HG03095 (cell line): ENCODE measurements at regions not wholly inside any gene's neighbourhood (a gene's known extent, or its start where the extent isn't known, plus 50 kb on each side); places are given as distances from the start of the nearest gene placed in this dataset.

Experiments
- ATAC-seq: cut with Tn5 transposase; IDR thresholded peaks from one replicate; pipeline ENCODE4 v1.9.1; 2021; ENCODE audit warnings: moderate library complexity; ENCODE audit not compliant: unreplicated experiment

DNA sequence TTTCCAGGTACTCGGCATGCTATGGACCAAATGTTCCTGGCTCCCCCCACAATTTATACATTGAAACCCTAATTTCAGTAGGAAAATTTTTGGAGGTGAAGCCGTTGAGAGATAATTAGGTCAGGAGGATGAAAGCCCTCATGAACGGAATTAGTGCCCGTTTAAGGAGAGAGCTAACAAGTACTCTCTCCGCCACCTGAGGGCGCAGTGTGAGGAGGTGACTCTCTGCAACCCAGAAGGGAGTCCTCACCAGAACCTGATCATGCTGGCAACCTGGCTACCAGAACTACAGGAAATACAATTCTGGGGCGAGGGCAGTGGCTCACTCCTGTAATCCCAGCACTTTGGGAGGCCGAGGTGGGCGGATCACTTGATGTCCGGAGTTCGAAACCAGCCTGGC is 397.8 kb downstream of the SLITRK5 start:
- ATAC-seq: no peak

DNA sequence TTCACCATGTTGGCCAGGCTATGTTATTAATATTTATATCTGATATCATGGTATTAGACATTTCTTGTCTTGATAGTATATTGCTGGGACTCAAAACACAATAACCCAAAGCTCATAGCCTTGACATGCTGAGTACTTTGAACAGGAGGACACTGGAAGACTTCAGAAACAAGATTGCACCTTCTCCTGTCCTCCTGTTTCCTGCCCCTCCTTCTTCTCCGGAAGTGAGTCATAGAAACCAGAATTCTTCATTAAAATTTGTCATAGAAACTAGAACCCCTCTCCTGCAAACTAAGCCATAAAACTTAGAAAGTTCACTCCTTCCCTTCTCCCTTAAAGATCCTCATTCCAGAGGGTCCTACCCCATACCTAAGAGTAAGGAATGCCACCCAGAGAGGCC is 400.2 kb downstream of the SLITRK5 start:
- no peak for ATAC-seq

DNA sequence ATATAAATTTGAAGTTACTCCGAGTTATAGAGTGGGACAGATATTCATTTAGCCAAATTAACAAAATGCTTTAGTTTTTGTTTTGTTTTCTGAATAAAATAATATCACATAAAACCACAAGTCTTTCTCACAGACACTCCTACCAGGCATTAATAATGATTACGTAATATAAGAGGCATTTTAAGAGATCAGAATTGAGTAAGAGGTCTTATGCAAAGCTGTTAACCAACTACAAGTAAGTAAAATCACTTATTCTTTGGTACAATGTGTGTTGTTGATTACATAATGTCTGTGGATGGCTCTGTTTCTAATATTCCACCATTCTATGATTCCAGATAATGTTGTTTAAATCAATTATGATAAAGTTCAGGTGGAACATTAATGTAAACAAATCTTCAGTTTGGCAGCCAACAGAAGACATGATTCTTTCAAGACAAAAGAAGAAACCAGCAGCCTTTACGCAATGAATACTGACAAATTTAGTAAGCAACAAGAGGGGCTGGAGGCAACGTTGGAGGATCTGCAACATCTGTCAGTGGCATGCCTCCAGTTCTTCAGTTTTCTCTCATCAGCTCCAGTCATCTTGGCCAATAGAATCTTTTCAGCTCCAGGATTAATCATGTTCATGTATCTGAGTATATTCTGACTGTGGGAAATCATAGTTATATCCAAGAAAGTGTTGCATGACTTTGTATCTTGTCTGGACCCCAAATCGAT is 403.8 kb downstream of the SLITRK5 start:
- ATAC-seq: no peak

DNA sequence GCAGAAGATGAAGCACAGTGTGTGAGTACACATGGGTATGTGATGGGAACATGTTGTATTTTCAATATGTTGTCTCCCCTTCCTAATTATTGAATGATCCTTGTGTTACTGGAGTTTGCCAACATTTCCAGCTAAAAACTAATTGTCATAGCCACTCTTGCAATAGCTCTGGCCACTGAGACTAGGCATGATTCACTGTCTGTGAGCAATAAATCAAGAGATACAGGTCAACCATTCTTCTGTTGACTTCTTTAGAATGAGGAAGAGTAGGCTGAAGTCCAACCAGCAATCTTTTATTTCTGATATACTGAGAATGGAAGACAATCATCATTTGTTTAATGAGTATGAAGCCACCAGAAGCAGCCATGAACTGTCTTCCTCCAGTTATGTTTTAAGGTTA is 413.9 kb downstream of the SLITRK5 start:
- no peak for ATAC-seq

DNA sequence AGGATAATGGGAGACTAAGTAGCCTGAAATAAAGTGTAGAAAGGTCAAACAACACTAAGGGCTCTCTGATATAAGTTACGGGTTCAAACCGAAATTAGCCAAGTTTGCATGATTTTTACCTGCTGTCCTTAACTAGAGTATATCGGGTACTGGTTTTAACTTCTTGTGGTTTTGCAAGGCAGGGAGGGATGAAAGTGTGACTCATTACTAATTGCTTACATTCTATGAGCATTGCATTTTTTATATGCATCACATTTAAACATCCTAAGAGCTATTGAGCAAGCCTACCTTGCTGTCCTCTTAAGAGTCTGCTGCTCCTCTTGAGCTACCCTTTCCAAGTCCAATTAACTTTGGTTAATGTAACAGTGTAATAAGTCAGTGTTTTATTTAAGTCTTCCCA is 415.4 kb downstream of the SLITRK5 start:
- no peak for ATAC-seq

DNA sequence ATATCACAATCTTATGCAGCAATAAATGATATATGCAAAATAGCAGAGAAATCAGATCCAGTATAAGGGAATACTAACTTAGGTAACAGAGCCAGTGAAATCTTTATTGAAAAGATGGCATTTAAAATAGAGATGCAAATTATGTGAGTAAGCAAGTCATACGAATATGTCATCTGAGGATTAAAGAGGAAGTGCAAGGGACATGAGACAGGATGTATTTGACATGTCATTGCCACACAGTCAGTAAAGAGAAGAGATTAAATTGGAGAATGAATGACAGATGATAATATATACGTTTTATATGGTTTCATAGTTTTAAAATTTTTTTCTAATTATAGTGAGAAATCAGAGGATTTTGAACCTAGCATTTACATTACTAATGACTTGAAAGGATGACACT is 426.4 kb downstream of the SLITRK5 start:
- ATAC-seq: no peak

DNA sequence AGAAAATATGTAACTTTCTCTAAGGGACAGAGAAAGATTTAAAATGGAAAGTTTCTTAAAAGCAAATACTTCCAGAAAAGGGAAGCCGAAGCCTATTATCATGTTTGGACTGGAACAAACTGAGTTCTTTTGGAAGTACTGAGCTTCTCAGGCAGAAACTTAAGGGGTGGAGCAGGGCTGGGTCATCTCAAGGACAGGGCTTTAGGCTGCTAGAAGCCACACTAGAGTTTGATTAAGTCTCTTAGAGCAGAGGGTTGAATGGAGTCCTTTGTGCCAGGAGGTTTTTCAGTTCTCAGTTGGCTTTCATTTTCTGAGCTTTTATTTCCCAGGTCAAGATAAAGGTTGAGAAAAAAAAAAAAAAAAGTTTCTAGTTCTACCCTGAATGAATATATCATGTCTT is 432.7 kb downstream of the SLITRK5 start:
- ATAC-seq: no peak

DNA sequence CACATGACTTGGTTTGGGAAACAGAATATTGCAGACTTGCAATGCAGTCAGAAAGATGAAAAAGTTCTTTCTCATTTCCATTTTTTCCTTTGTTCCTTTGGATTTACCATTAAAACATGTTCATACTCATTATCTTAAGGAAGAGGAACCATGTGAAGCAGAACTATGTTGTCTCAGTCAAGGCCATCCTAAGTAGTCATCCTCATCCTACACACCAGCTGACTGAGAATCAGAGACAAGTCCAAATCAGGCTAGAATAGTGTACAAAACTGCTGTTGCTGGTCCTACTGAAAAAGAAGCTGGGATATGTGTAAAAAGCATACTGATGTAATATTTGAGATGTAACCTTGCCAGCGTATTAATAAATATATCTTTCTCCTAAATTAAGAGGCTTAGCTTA is 433.4 kb downstream of the SLITRK5 start:
- ATAC-seq: no peak

DNA sequence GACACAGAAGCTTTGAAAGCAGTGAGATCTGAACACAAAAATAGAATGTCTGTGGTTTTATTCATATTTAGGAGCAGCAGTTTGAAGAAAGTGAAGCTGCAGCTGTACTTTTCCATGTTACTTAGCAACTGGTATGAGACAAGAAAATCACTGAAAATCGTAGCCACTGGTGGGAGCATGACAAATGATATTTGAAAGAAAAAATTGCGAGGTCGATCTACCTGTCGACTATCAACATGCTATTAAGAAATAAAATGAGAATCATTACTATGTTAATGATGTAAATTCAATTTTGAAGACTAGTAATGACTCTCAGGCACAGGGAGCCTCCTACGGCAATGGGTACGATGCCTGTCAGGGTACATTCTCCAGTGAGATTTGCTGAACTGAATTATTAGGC is 436.4 kb downstream of the SLITRK5 start:
- no peak for ATAC-seq

DNA sequence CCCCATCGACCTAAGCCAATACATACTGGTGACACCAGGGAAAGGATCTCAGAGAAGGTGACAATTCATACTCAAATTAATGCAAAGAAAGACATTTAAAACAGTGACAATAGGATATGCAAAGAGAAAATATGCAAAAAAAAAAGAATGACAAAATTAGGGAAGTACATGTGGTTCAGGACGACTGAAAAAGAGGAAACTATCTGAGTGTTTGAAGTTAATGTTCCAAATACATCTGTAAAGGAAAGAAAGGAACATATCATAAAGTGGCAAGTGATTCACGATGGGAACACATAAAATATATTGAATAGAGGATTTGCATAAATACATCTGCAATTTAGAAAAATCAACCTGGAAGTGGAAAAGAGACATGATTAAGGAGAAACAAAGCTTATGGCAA is 441.4 kb downstream of the SLITRK5 start:
- no peak for ATAC-seq

DNA sequence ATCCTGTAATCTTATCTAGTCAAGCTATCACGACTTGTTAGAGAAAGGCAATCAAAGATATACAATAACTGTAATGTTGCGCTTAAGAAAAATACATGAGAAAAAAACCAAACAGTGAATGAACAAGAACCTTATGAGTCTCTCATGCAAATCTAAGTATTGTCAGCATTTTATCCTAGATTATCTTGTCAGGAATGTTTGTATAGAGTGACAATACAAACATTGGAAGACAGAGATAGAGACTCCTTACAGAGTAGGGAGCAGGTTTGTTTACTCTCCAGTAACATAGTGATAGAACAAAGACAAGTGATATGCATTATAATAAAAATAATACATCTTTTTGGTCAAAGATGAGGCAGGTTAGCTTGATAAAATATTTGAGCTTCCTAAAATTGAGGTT is 444.8 kb downstream of the SLITRK5 start:
- no peak for ATAC-seq

DNA sequence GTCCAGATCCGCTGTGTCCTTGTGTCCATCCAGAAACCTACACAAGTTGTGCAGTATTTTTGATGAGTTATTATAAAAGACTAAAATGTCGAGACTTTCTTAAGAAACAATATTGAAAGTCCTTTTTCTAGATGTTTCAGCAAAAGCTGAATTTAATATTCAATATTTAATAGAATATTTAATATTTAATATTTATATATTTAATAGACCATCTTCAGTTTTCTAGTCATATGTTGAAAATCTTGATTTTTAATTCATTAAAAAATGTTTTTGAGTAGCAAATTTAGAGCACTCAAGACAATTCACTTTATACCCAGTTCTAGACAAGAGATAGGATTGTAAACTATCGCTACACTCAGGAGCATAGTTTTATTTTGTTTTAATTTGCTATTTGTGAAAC is 447.8 kb downstream of the SLITRK5 start:
- no peak for ATAC-seq

DNA sequence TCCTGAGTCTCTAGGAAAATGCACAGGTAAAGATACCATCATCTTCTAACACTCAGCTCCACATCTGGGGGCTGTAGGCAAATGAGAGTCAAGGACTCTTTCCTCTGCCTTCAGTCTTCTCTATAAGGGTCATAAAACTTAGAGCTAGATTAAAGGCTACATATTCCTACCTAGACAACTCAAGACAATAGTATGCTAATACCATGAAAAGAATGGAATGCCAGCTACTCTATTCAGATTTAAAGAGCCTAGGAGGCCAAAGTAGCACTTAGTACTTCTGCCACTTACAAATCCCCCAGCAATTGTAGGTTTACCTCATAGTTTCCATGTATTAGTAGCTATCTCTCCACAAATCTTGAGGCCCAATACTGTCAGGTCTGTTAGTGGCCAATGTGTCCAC is 453.0 kb downstream of the SLITRK5 start:
- no peak for ATAC-seq

DNA sequence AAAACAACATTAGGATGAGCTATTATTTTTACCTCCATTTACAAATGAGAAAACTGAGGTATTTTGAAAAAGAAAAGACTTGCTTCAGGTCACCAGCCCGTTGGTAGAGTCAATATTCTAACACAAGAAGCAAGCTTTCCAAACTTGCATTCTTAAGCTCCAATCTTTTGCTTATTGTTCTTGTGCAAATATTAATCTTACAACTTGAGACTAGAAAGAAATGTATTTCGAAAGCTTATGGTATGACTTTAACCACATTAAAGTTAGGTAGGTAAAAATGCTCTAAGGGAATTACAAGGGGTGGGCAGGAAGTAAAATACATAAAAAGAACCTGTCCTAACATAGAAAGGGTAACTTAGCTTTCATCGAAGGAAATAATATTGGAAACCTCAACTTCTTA is 453.9 kb downstream of the SLITRK5 start:
- ATAC-seq: no peak

DNA sequence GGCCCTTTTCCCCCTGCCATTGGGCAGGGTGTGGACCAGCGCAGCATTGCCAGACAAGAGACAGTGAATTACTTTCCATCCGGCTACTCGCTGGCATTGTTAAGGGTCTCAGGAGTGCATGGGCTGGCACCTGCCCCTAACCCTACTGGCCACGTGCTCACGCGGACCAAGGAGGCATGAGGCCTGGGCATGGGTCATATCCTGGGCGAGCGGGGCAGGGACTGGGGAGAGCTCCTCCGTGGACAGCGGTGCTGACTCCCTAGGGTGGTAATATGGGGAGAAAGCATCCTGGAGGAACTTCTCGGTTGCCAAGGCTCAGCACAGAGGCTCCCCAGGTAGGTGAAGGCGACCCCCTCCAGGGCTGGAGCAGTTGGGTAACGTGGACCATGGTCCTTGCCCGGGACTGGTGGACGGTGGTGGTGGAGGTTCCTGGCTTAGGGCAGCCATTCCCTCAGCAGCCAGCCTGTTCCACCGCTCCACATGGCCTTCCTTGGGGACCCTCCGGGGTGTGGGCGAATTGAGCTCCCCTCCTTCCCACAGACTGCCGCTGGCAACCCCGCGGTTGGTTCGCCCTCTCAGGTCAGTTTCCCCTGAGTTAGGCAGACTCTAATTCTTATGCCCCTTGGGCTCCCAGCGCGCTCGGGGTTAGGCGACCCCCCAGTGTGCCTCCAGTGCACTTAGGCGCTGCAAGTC is 465.1 kb downstream of the SLITRK5 start:
- ATAC-seq: no peak

DNA sequence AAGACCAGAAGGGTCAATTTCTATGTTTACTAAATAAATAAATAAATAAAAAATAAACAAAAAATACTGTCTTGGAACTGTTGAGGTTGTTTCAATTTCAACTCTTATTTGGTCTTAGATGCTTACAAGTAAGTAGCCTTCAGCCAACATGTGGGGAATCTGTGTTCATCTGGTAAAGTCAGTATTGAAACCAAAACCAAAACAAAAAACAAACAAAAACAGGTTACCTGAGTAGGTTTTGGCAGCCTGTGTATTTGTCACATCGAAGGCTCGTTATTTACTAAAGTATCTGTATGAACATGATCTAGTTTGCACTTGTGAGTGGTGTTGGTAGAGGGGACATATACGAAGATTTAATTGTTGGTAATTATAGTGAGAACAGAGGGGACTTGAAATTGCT is 471.5 kb downstream of the SLITRK5 start:
- no peak for ATAC-seq

DNA sequence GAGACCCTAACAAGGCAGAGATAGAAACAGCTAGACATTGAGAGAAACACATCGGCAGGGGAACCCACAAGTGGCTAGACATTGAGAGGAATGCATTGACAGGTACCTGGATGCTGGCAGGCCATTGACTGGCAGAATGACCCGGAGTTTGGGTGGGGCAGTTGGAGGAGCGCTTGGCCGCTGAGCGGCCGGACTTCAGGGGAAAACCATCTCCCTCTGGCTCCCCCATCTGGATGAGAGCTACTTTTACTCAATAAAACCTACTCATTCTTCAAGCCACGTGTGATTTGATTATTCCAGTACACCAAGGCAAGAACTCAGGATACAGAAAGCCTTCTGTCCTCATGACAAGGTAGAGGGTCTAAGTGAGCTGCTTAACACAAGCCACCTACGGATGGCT is 473.4 kb downstream of the SLITRK5 start:
- no peak for ATAC-seq

DNA sequence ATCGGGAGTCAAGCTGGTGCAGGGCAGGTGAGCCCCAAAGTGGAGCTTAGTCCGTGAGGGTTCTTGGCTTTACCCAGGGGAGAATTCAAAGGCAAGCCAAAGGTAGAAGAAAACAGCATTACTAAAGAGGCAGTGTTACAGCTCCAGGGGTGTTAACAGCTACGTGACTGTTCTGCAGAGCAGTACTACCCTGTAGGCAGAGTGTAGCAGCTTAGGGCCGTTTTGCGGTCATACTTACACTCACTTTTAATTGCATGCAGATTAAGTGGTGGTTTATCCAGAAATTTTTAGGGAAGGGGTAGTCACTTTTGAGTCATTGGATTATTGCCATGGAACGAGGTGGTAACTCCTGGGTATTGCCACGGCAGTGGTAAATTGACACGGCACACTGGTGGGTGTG is 482.2 kb downstream of the SLITRK5 start:
- no peak for ATAC-seq

DNA sequence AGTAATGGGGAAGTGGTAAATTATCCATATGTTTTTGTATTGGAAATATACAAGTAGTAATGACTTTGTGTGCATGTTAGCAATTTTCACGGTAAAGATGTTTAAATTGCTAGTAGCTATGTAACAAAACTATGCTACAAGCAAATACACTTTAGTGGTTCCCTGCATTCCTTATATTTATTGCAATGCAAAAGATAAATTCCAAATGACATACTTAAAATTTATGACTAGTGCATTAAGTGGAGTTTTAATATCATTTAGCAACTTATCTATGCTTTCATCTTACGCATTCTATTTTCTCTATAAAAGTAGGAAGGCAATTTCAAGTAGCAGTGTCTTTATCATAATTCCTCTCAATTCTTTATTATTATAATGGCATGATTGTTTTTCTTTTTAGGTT is 482.8 kb downstream of the SLITRK5 start:
- ATAC-seq: no peak

DNA sequence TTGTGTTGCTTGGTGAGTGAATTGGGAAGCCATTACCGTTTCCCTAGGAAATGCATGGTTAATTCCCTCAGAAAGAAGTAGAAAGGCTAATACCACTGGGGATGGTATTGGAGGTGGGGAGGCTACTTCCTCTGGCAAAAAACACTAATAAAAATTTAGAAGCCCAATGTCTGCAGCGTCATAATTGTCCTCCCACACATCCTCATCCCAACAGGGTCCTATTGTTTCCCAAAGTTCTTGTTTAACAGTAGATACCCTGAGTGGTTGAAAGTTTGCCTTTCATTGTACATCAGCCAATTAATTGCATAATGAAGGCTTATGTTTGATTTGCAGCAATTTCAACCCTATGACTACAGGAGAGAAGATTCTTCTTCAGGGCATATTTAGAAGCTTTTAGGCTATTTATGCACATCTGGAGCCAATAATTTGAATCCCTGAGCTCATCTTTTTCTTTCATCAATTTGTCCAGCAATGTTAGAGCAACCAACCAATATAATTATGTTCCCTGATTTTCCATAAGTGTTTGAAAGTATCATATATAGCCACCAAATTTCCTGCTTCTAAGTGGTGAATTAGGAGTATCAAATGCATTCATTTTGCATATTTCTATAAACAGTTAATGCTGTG is 491.0 kb downstream of the SLITRK5 start:
- no peak for ATAC-seq

DNA sequence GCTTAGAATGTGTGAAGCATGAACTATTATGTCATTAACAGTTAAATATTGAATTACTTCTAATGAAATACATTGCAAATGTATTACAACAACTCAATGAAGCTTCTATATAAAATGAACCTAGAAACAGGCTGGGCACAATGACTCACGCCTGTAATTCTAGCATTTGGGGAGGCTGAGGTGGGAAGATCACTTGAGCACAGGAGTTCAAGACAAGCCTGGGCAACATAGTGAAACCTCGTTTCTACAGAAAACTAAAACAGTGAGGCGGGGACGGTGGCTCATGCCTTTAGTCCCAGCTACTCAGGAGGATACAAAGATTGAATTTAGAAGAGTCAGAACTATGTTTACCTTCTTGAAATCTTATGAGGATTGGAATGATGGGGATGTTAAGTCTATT is 505.1 kb downstream of the SLITRK5 start:
- ATAC-seq: no peak

DNA sequence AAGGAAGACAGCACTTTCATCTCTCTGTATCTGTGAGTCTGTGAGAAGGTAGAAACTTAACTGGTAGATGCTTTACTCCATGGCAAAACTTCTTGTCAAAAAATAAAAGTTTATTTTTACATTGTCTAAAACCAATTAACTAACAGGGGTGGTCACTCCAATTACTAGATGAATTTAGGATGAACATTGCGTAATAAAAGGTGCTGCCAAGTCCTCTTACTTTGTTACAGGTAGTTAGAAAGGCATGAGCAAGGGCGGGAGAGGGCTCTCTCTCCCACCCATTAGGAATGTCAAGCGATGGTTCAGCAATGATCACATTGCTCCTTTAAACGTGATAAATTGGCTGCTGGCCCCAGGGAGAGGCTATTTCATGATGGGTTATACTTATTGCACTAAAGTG is 512.3 kb downstream of the SLITRK5 start:
- no peak for ATAC-seq
